ENCODE measurements at regions not wholly inside any gene's neighbourhood (a gene's known extent, or its start where the extent isn't known, plus 50 kb on each side); places are given as distances from the start of the nearest gene placed in this dataset.

DNA sequence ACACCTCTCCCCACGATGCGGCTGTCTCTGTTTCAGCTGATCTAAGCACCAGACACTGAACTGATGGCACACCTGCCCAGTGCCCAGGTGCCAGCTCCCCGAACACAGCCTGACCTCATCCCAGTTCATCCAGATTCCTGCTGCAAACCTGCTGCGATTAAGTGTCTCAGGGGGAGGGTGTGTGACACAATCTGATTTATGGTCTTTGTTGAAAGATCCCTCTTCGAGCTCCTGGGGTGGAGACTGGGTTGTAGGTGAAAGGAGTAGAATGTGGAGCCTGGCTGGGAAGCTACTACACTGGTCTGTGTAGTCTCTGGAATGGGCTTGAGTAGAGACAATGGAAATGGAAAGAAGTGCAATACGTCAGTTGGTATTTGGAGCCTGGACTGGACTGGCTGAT, 390.3 kb downstream of the SHANK2 start:
- Mint-ChIP-seq H3K9me3 (no peaks in the 10 kb centered on the region; the same call in 2 of the 3 replicates), H3K27ac (no peak overlapping the region), H3K4me3 (no peak overlapping the region), H3K27me3 (ENCODE audit: insufficient read depth, low read depth, poor library complexity) (peaks cover 16% of the 10 kb centered on the region), H3K36me3 (ENCODE audit: low read depth) (peaks cover 3% of the 10 kb centered on the region; the same call in 2 of the 3 replicates), H3K4me1 (peaks cover 19% of the 10 kb centered on the region)
- no peaks in the 10 kb centered on the region for H3F3A ChIP-seq (replicated peaks; ENCODE audit: low read depth)
- no peaks in the 10 kb centered on the region for H3K27me3 ChIP-seq (ENCODE audit: insufficient read depth)
- H3K27ac ChIP-seq (ENCODE audit: low read depth): no peak overlapping the region
- no peaks in the 10 kb centered on the region for H3K79me2 ChIP-seq (replicated peaks; ENCODE audit: insufficient read depth)
- no peaks in the 10 kb centered on the region for H3K9me2 ChIP-seq (ENCODE audit: insufficient read depth)
- no peaks in the 10 kb centered on the region for H3K36me3 ChIP-seq (ENCODE audit: insufficient read depth)
- DNase-seq (ENCODE audit: low spot score) (no peak), ATAC-seq (no peak)
- H3K4me3 ChIP-seq: no peak overlapping the region
- H4K20me1 ChIP-seq (replicated peaks; ENCODE audit: insufficient read depth): peaks cover 14% of the 10 kb centered on the region
- H3K4me1 ChIP-seq (ENCODE audit: insufficient read depth): no peaks in the 10 kb centered on the region
- H3K4me2 ChIP-seq: no peak overlapping the region
- TF ChIP-seq, protein P1, sequence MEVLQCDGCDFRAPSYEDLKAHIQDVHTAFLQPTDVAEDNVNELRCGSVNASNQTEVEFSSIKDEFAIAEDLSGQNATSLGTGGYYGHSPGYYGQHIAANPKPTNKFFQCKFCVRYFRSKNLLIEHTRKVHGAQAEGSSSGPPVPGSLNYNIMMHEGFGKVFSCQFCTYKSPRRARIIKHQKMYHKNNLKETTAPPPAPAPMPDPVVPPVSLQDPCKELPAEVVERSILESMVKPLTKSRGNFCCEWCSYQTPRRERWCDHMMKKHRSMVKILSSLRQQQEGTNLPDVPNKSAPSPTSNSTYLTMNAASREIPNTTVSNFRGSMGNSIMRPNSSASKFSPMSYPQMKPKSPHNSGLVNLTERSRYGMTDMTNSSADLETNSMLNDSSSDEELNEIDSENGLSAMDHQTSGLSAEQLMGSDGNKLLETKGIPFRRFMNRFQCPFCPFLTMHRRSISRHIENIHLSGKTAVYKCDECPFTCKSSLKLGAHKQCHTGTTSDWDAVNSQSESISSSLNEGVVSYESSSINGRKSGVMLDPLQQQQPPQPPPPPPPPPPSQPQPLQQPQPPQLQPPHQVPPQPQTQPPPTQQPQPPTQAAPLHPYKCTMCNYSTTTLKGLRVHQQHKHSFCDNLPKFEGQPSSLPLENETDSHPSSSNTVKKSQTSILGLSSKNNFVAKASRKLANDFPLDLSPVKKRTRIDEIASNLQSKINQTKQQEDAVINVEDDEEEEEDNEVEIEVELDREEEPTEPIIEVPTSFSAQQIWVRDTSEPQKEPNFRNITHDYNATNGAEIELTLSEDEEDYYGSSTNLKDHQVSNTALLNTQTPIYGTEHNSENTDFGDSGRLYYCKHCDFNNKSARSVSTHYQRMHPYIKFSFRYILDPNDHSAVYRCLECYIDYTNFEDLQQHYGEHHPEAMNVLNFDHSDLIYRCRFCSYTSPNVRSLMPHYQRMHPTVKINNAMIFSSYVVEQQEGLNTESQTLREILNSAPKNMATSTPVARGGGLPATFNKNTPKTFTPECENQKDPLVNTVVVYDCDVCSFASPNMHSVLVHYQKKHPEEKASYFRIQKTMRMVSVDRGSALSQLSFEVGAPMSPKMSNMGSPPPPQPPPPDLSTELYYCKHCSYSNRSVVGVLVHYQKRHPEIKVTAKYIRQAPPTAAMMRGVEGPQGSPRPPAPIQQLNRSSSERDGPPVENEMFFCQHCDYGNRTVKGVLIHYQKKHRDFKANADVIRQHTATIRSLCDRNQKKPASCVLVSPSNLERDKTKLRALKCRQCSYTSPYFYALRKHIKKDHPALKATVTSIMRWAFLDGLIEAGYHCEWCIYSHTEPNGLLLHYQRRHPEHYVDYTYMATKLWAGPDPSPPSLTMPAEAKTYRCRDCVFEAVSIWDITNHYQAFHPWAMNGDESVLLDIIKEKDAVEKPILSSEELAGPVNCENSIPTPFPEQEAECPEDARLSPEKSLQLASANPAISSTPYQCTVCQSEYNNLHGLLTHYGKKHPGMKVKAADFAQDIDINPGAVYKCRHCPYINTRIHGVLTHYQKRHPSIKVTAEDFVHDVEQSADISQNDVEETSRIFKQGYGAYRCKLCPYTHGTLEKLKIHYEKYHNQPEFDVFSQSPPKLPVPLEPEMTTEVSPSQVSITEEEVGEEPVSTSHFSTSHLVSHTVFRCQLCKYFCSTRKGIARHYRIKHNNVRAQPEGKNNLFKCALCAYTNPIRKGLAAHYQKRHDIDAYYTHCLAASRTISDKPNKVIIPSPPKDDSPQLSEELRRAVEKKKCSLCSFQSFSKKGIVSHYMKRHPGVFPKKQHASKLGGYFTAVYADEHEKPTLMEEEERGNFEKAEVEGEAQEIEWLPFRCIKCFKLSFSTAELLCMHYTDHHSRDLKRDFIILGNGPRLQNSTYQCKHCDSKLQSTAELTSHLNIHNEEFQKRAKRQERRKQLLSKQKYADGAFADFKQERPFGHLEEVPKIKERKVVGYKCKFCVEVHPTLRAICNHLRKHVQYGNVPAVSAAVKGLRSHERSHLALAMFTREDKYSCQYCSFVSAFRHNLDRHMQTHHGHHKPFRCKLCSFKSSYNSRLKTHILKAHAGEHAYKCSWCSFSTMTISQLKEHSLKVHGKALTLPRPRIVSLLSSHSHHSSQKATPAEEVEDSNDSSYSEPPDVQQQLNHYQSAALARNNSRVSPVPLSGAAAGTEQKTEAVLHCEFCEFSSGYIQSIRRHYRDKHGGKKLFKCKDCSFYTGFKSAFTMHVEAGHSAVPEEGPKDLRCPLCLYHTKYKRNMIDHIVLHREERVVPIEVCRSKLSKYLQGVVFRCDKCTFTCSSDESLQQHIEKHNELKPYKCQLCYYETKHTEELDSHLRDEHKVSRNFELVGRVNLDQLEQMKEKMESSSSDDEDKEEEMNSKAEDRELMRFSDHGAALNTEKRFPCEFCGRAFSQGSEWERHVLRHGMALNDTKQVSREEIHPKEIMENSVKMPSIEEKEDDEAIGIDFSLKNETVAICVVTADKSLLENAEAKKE (CRISPR knock-in tag; IDR thresholded peaks at IDR 0.05): no peak
- TF ChIP-seq EZH2phosphoT487 (IDR thresholded peaks at IDR 0.05; ENCODE audit: unreplicated experiment): no peak
- no peak overlapping the region for H2AFZ ChIP-seq

DNA sequence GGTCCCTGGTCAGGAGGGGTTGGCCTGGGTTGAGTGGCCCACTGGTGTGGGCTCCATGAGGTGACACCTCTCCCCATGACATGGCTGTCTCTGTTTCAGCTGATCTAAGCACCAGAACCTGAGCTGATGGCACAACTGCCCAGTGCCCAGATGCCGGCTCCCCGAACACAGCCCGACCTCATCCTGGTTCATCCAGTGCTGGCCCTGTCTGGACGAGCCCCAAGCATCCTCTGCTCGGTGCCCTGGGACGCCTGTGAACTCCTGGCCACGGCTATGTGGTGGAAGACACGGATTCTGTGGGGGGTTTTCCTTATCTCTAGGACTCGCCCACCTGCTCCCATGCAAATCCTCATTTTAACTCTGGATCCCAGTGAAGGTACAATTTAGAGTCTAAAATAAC, 389.2 kb downstream of the SHANK2 start:
- H3K27ac Mint-ChIP-seq: no peak overlapping the region
- H3K4me1 Mint-ChIP-seq: peaks cover 23% of the 10 kb centered on the region
- no peak overlapping the region for H3K4me3 Mint-ChIP-seq
- Histone ChIP-seq H3K27ac (ENCODE audit: low read depth) (no peak overlapping the region), H3K9me2 (ENCODE audit: insufficient read depth) (no peaks in the 10 kb centered on the region), H3K27me3 (ENCODE audit: insufficient read depth) (no peaks in the 10 kb centered on the region), H2AFZ (no peak overlapping the region), H3K36me3 (ENCODE audit: insufficient read depth) (no peaks in the 10 kb centered on the region), H3K4me2 (no peak overlapping the region), H4K20me1 (replicated peaks; ENCODE audit: insufficient read depth) (peaks cover 21% of the 10 kb centered on the region), H3K4me1 (ENCODE audit: insufficient read depth) (no peaks in the 10 kb centered on the region), H3K79me2 (replicated peaks; ENCODE audit: insufficient read depth) (no peaks in the 10 kb centered on the region), H3K4me3 (no peak overlapping the region), H3F3A (replicated peaks; ENCODE audit: low read depth) (no peaks in the 10 kb centered on the region)
- DNase-seq (ENCODE audit: low spot score) (no peak), ATAC-seq (no peak)
- H3K36me3 Mint-ChIP-seq (ENCODE audit: low read depth): peaks cover 3% of the 10 kb centered on the region; the same call in 2 of the 3 replicates
- no peaks in the 10 kb centered on the region; the same call in 2 of the 3 replicates for H3K9me3 Mint-ChIP-seq
- peaks cover 18% of the 10 kb centered on the region for H3K27me3 Mint-ChIP-seq (ENCODE audit: insufficient read depth, low read depth, poor library complexity)
- TF ChIP-seq STAT1 (IDR thresholded peaks at IDR 0.05; ENCODE audit: unreplicated experiment) (no peak), EZH2 (IDR thresholded peaks at IDR 0.05; ENCODE audit: low read depth, unreplicated experiment) (no peak)

All from GM23338 (cell line).